Stimulated activated effector memory CD8-positive, alpha-beta T cell treated with anti-CD3 and anti-CD28 coated beads, Interleukin-12 subunit alpha, Interleukin-12 subunit beta, amount 100 ng/mL, for 72 hours (primary cell): ENCODE measurements at regions not wholly inside any gene's neighbourhood (a gene's known extent, or its start where the extent isn't known, plus 50 kb on each side); places are given as distances from the start of the nearest gene placed in this dataset.
A peak's percentile ranks its signal among the peaks of the same experiment; 100 is the strongest.
"Not testable (repeated sequence)": the region's sequence is repeated elsewhere in the genome, so short reads cannot be mapped to it uniquely, and the experiment has no call there.

Source experiments
- ATAC-seq: fragments of 150-1000 bp; cut with Tn5 transposase; 2 replicates; pipeline ENCODE4 v1.10.0; 2021
- DNase-seq, 2 donors: peaks; one replicate each; pipeline ENCODE4 v3.0.0; 2021 to 2022; ENCODE audit warnings: low spot score in 2 of 2
- H3K27ac Mint-ChIP-seq: one replicate; pipeline ENCODE4 v1.8.0; 2022; ENCODE audit warnings: mild to moderate bottlenecking, mixed read lengths
- H3K36me3 Mint-ChIP-seq: one replicate; pipeline ENCODE4 v1.8.0; 2022; ENCODE audit warnings: mild to moderate bottlenecking, mixed read lengths
- H3K4me1 Mint-ChIP-seq: one replicate; pipeline ENCODE4 v1.8.0; 2022; ENCODE audit warnings: mixed read lengths
- H3K4me3 Mint-ChIP-seq: one replicate; pipeline ENCODE4 v1.8.0; 2022; ENCODE audit warnings: mild to moderate bottlenecking, mixed read lengths
- H3K9me3 Mint-ChIP-seq: one replicate; pipeline ENCODE4 v1.8.0; 2022; ENCODE audit warnings: mixed read lengths

- not testable (repeated sequence) for DNase-seq, H3K4me3 Mint-ChIP-seq, H3K36me3 Mint-ChIP-seq, H3K27ac Mint-ChIP-seq, H3K9me3 Mint-ChIP-seq, H3K4me1 Mint-ChIP-seq
- peak; percentile 50 for ATAC-seq
Observed at GRCh38 chr16:32071586-32071985, 181.5 kb upstream of the TP53TG3D start.

GRCh38 chr16:32083891-32084290, 169.2 kb upstream of the TP53TG3D start:
- not testable (repeated sequence) for H3K36me3 Mint-ChIP-seq, H3K27ac Mint-ChIP-seq, H3K9me3 Mint-ChIP-seq

DNA sequence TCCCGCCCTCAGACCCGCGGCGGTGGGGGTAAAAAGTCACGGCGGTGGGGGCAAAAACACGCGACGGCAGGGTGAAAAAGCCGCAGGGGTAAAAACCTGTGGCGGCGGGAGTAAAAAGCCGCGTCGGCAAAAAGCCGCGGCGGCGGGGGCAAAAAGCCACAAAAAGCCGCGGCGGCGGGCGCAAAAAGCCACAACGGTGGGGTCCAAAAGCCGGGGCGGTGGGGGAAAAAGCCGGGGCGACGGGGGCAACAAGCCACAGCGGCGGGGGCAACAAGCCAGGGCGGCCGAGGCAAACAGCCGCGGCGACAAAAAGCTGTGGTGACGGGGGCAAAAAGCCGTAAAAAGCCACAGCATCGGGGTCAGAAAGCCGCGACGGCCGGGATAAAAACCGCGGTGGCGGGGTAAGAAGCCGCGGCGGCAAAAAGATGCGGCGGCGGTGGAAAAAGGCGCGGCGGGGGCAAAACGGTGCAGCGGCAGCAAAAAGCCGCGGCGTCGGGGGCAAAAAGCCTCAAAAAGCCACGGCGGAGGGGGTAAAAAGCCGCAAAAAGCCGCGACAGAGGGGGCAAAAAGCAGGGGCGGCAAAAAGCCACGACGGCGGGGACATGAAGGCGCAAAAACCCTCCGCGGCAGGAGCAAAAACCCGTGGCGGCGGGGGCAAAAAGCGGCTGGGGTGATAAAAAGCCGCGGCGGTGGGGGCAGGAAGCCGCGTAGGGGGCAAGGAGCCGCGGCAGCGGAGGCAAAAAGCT, 168.3 kb upstream of the TP53TG3D start:
- ATAC-seq, DNase-seq, H3K27ac Mint-ChIP-seq, H3K36me3 Mint-ChIP-seq, H3K9me3 Mint-ChIP-seq, H3K4me1 Mint-ChIP-seq: not testable (repeated sequence)
- peak overlapping the region; percentile 62 for H3K4me3 Mint-ChIP-seq

More at GRCh38 chr16:32083891-32084290, 169.2 kb upstream of the TP53TG3D start:
- not testable (repeated sequence) for H3K4me1 Mint-ChIP-seq, DNase-seq, H3K4me3 Mint-ChIP-seq, ATAC-seq

DNA sequence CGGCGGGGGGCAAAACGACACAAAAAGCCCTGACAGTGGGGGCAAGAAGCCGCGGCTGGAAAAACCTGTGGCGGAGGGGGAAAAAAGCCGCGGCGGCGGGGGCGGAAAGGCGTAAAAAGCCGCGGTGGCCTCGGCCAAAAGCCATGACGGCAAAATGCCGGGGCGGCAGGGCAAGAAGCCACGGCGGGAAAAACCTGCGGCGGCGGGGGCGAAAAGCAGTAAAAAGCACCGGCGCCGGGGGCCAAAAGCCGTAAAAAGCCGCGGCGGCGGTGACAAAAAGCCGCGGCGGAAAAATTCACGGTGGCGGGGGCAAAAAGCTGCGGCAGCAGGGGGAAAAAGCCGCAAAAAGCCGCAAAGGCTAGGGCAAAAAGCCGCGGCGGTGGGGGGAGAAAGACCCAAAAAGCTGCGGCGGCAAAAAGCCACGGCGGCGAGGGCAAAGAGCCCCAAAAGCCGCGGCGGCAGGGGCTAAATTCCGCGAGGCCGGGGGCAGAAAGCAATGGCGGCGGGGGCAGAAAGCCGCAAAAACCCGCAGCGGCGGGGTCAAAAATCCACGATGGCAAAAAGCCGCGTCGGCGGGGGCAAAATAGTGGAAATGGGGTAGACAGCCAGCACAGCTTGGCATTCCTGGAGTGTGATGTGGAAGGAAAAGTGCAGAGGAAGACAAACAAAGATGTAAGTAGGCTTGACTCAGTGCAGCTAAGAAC, 167.5 kb upstream of the TP53TG3D start:
- H3K4me1 Mint-ChIP-seq, H3K36me3 Mint-ChIP-seq, H3K9me3 Mint-ChIP-seq, ATAC-seq, H3K27ac Mint-ChIP-seq: not testable (repeated sequence)
- peak overlapping the region; percentile 62 for H3K4me3 Mint-ChIP-seq
- peak; percentile 25 to 70 for DNase-seq

GRCh38 chr16:32115562-32115961, 137.5 kb upstream of the TP53TG3D start:
- not testable (repeated sequence) for ATAC-seq, H3K9me3 Mint-ChIP-seq, DNase-seq, H3K36me3 Mint-ChIP-seq, H3K27ac Mint-ChIP-seq, H3K4me1 Mint-ChIP-seq
- H3K4me3 Mint-ChIP-seq, result peak overlapping the region; percentile 71

GRCh38 chr16:32116080-32116479, 137.0 kb upstream of the TP53TG3D start:
- no peak for ATAC-seq
- peak overlapping the region; percentile 71 for H3K4me3 Mint-ChIP-seq

GRCh38 chr16:32116533-32116932, 136.6 kb upstream of the TP53TG3D start:
- not testable (repeated sequence) for ATAC-seq, H3K9me3 Mint-ChIP-seq, H3K4me1 Mint-ChIP-seq, H3K36me3 Mint-ChIP-seq, H3K27ac Mint-ChIP-seq
- peak in 1 of 2 donors; percentile 45 for DNase-seq
- H3K4me3 Mint-ChIP-seq, result peak overlapping the region; percentile 71

More at GRCh38 chr16:32116080-32116479, 137.0 kb upstream of the TP53TG3D start:
- Mint-ChIP-seq H3K9me3 (no peaks in the 10 kb centered on the region), H3K4me1 (no peaks in the 10 kb centered on the region), H3K27ac (no peak overlapping the region), H3K36me3 (no peaks in the 10 kb centered on the region)
- DNase-seq, result no peak

GRCh38 chr16:32120372-32120771, 132.7 kb upstream of the TP53TG3D start:
- not testable (repeated sequence) for H3K27ac Mint-ChIP-seq, H3K4me1 Mint-ChIP-seq, H3K9me3 Mint-ChIP-seq, H3K36me3 Mint-ChIP-seq, DNase-seq, ATAC-seq, H3K4me3 Mint-ChIP-seq

GRCh38 chr16:32120779-32121178, 132.3 kb upstream of the TP53TG3D start:
- not testable (repeated sequence) for H3K27ac Mint-ChIP-seq

DNA sequence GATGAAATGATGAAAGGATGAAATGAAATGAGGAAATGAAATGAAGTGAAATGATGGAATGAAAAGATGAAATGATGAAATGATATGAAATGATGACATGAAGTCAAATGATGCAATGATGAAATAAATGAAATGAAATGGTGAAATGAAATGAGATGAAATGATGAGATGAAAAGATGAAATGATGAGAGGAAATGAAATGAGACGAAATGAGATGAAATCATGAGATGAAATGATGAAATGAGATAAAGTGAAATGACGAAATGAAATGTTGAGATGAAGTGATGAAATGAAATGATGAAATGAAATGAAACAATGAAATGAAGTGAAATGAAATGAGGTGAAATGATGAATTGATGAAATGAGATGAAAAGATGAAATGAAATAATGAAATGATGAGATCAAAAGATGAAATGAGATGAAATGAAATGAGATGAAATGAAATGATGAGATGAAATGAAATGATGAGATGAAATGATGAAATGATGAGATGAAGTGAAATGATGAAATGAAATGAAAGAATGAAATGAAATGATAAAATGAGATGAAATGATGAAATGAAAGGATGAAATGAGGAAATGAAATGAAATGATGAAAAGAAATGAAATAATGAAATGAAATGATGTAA, 131.7 kb upstream of the TP53TG3D start:
- H3K9me3 Mint-ChIP-seq, H3K4me1 Mint-ChIP-seq, H3K36me3 Mint-ChIP-seq, H3K4me3 Mint-ChIP-seq, DNase-seq, ATAC-seq, H3K27ac Mint-ChIP-seq: not testable (repeated sequence)

More at GRCh38 chr16:32120779-32121178, 132.3 kb upstream of the TP53TG3D start:
- not testable (repeated sequence) for DNase-seq, H3K4me1 Mint-ChIP-seq, H3K4me3 Mint-ChIP-seq, H3K9me3 Mint-ChIP-seq, H3K36me3 Mint-ChIP-seq, ATAC-seq

GRCh38 chr16:32152434-32152833, 100.7 kb upstream of the TP53TG3D start:
- not testable (repeated sequence) for H3K9me3 Mint-ChIP-seq, H3K4me1 Mint-ChIP-seq, H3K36me3 Mint-ChIP-seq, DNase-seq, H3K27ac Mint-ChIP-seq, H3K4me3 Mint-ChIP-seq, ATAC-seq

DNA sequence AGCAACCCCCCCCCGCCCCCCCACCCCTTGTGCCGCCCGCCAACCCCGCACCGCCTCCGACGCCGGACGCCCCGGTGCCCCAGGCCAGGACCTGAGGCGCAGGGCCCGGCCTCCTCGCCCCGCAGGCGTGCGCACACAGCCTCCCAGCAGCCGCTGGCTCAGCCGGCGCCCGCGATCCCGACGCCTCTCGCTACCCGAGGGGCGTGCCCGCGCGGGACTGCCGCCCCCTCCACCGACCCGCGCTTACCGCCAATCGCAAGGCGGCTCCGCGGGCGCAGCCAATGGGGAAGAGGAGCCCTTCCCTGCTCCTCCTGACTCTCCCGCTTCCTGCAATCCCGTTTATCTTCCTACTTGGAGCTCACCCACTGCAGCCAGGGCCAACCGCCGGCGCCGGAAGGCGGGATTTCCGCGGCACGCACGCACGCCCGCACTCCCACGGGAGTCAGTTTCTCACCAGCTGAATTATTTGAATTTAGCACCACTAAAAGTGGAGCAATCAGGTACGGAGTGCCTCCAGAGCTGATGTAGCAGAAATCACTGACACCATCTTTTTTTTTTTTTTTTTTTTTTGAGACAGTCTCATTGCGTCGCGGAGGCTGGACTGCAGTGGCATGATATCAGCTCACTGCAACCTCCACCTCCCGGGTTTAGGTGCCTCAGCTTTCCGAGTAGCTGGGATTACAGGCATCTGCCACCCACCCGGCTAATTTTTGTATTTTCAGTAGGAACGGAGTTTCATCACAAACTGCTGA, 65.0 kb upstream of the TP53TG3D start:
- not testable (repeated sequence) for H3K36me3 Mint-ChIP-seq

GRCh38 chr16:32202585-32202984, 50.5 kb upstream of the TP53TG3D start:
- not testable (repeated sequence) for H3K4me1 Mint-ChIP-seq

More for the DNA sequence above, 65.0 kb upstream of the TP53TG3D start:
- not testable (repeated sequence) for H3K9me3 Mint-ChIP-seq, DNase-seq, H3K4me1 Mint-ChIP-seq, H3K4me3 Mint-ChIP-seq, H3K27ac Mint-ChIP-seq
- ATAC-seq, result peak; percentile 72

More at GRCh38 chr16:32202585-32202984, 50.5 kb upstream of the TP53TG3D start:
- not testable (repeated sequence) for DNase-seq, H3K9me3 Mint-ChIP-seq, ATAC-seq, H3K27ac Mint-ChIP-seq, H3K36me3 Mint-ChIP-seq, H3K4me3 Mint-ChIP-seq
